Endothelial cell of umbilical vein (primary cell): ENCODE measurements at regions not wholly inside any gene's neighbourhood (a gene's known extent, or its start where the extent isn't known, plus 50 kb on each side); places are given as distances from the start of the nearest gene placed in this dataset.

Experiments used
- BruUV-seq: library from RNA; stranded (reverse); fragments of 400-500 nt; replicated peaks from 2 replicates; lab custom pipeline; 2021; lab: Mats Ljungman, UMichigan
- CTCF ChIA-PET: fragments of 300-600, 350-600 bp; sonication (Branson Sonifier 250); formaldehyde crosslinking; loops from one replicate; lab custom pipeline; 2021; ENCODE audit warnings: antibody characterized with exemption, inconsistent platforms; lab: Charles Lee
- POLR2A ChIA-PET: fragments of 300-600, 350-600 bp; sonication (Branson Sonifier 250); formaldehyde crosslinking; loops from one replicate; lab custom pipeline; 2021; ENCODE audit warnings: antibody characterized with exemption, inconsistent platforms; lab: Charles Lee
- DNase-seq: peaks from one replicate; pipeline ENCODE4 v3.0.0-alpha.2; 2011; ENCODE audit warnings: low read depth, low spot score
- FAIRE-seq: peaks from 2 replicates; lab custom pipeline; 2011; peaks lifted over from hg19 to GRCh38; lab: Jason Lieb, UNC
- H2AFZ ChIP-seq: 2 replicates; pipeline ENCODE4 v1.6.0; 2012; ENCODE audit warnings: low read depth, low read length, control low read depth, inconsistent platforms
- H3K27ac ChIP-seq: 2 replicates; pipeline ENCODE4 v1.5.1; 2011; ENCODE audit warnings: low read depth, mild to moderate bottlenecking, control low read depth, low read length, moderate library complexity; ENCODE audit not compliant: insufficient read depth
- H3K27me3 ChIP-seq, 2 experiments: 2 replicates each; pipeline versions ENCODE4 v1.6.0 to v1.6.1; 2011; ENCODE audit warnings: low read length in 2 of 2, mixed read lengths in 1 of 2; ENCODE audit not compliant: control insufficient read depth in 2 of 2, insufficient read depth in 2 of 2
- H3K36me3 ChIP-seq, 2 experiments: 2 replicates in 1 of 2; 3 replicates in 1 of 2; pipeline ENCODE4 v1.5.1; 2011; ENCODE audit warnings: low read length in 2 of 2, mild to moderate bottlenecking in 1 of 2, moderate library complexity in 1 of 2; ENCODE audit not compliant: control insufficient read depth in 2 of 2, insufficient read depth in 2 of 2; ENCODE audit errors: extremely low read depth in 1 of 2
- H3K4me1 ChIP-seq: 3 replicates; pipeline ENCODE4 v1.5.1; 2011; ENCODE audit warnings: mild to moderate bottlenecking, low read length; ENCODE audit not compliant: control insufficient read depth, insufficient read depth; ENCODE audit errors: extremely low read depth
- H3K4me2 ChIP-seq: 2 replicates; pipeline ENCODE4 v1.6.1; 2011; ENCODE audit warnings: low read length, control low read depth, mixed read lengths; ENCODE audit not compliant: insufficient read depth
- H3K4me3 ChIP-seq, 3 experiments: fragments of 200-600 bp in 1 of 3; sonication (generic), shearing (Covaris generic) in 1 of 3; replicated peaks in 1 of 3; 2 replicates each; pipeline ENCODE4 v1.5.1; 2011 to 2016; ENCODE audit warnings: control low read depth in 3 of 3, low read length in 3 of 3, mild to moderate bottlenecking in 2 of 3, inconsistent platforms in 1 of 3, low read depth in 1 of 3, moderate library complexity in 1 of 3; ENCODE audit not compliant: insufficient read depth in 1 of 3
- H3K79me2 ChIP-seq: 2 replicates; pipeline ENCODE4 v1.6.0; 2012; ENCODE audit warnings: low read length, inconsistent platforms; ENCODE audit not compliant: control insufficient read depth, insufficient read depth
- H3K9ac ChIP-seq: replicated peaks from 2 replicates; pipeline ENCODE3; 2011; ENCODE audit warnings: low read length, control low read depth; ENCODE audit not compliant: insufficient read depth; ENCODE audit errors: extremely low read depth
- H3K9me1 ChIP-seq: replicated peaks from 3 replicates; pipeline ENCODE4 v1.6.0; 2011; ENCODE audit warnings: mild to moderate bottlenecking, low read length; ENCODE audit not compliant: control insufficient read depth, insufficient read depth; ENCODE audit errors: extremely low read depth
- H3K9me3 ChIP-seq: replicated peaks from 2 replicates; pipeline ENCODE4 v1.5.1; 2012; ENCODE audit warnings: low read length, inconsistent platforms; ENCODE audit not compliant: control insufficient read depth, insufficient read depth
- H4K20me1 ChIP-seq: replicated peaks from 2 replicates; pipeline ENCODE3; 2011; ENCODE audit warnings: mild to moderate bottlenecking, low read length; ENCODE audit not compliant: control insufficient read depth, insufficient read depth; ENCODE audit errors: extremely low read depth
- CTCF ChIP-seq, 2 donors: IDR thresholded peaks; 1 replicate in 1 of 2; 2 replicates in 1 of 2; pipeline ENCODE4 v1.5.1; 2011; ENCODE audit warnings: low read length in 2 of 2, mild to moderate bottlenecking in 2 of 2, moderate library complexity in 2 of 2, control low read depth in 1 of 2, inconsistent platforms in 1 of 2, low read depth in 1 of 2; ENCODE audit not compliant: insufficient read depth in 1 of 2; ENCODE audit errors: extremely low read depth in 1 of 2
- EZH2 ChIP-seq: IDR thresholded peaks from 2 replicates; pipeline ENCODE4 v1.6.1; 2012; ENCODE audit warnings: borderline replicate concordance, low read depth, mild to moderate bottlenecking, moderate library complexity, low read length, inconsistent platforms; ENCODE audit not compliant: severe bottlenecking
- FOS ChIP-seq: IDR thresholded peaks from 2 replicates; pipeline ENCODE4 v1.6.1; 2011; ENCODE audit warnings: mild to moderate bottlenecking, low read length, moderate library complexity, borderline replicate concordance; ENCODE audit not compliant: insufficient read depth
- GATA2 ChIP-seq: IDR thresholded peaks from 2 replicates; pipeline ENCODE4 v1.7.0; 2011; ENCODE audit warnings: low read depth, mild to moderate bottlenecking, moderate library complexity, mixed read lengths, low read length; ENCODE audit not compliant: insufficient read length, insufficient read depth
- JUN ChIP-seq: IDR thresholded peaks from 2 replicates; pipeline ENCODE4 v1.6.1; 2011; ENCODE audit warnings: borderline replicate concordance, low read depth; ENCODE audit not compliant: insufficient read length, insufficient read depth
- MYC ChIP-seq: IDR thresholded peaks from one replicate; pipeline ENCODE4 v1.6.1; 2011; ENCODE audit warnings: mild to moderate bottlenecking, low read depth, low read length
- POLR2A ChIP-seq: IDR thresholded peaks from 2 replicates; pipeline ENCODE4 v1.6.1; 2012; ENCODE audit warnings: low read depth, mild to moderate bottlenecking, control low read depth, low read length
- POLR2AphosphoS5 ChIP-seq: IDR thresholded peaks from 2 replicates; pipeline ENCODE4 v1.6.1; 2012; ENCODE audit warnings: low read depth, mild to moderate bottlenecking, control low read depth, low read length, moderate library complexity; ENCODE audit not compliant: insufficient read depth
- dilution Hi-C: fragments of 300-500 bp; cut with MboI; formaldehyde crosslinking; loops from one replicate; pipeline ENCODE4 v1.15.0; 2019; ENCODE audit warnings: low sequenced_read_pairs; ENCODE audit not compliant: extremely low pct_ligation_motif_present
- intact Hi-C: fragments of 100-400 bp; cut with micrococcal nuclease; formaldehyde crosslinking; loops from one replicate; pipeline ENCODE4 v1.10.0; 2022
- TF ChIP-seq, protein P1 (sequence below): IDR thresholded peaks from 2 replicates; pipeline ENCODE4 v1.6.1; 2011; ENCODE audit not compliant: insufficient read depth, insufficient read length

DNA sequence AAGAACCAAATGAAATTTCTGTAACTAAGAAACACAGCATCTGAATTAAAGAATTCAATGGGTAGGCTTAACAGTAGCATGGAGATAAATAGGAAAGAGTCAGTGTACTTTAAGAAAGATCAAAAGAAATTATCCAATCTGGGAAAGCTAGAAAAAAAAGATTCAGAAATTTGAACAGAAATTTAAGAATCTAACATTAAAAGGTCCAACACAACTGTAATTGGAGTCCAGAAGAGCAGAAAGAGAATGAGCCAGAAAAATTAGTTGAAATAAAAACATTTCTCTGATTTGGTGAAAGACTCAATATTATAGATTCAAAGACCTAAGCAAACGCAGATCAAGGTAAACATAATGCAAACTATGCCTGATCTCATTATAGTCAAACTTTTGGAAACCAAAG lies 187.1 kb downstream of the C3orf38 start:
- Histone ChIP-seq H4K20me1 (no peaks in the 10 kb centered on the region), H3K4me2 (no peak overlapping the region), H3K9me3 (no peaks in the 10 kb centered on the region), H3K27me3 (no peaks in the 10 kb centered on the region), H3K4me3 (no peak overlapping the region), H3K4me1 (no peaks in the 10 kb centered on the region), H2AFZ (no peak overlapping the region), H3K9ac (no peak overlapping the region), H3K9me1 (no peaks in the 10 kb centered on the region), H3K79me2 (no peaks in the 10 kb centered on the region), H3K27ac (no peak overlapping the region), H3K36me3 (no peaks in the 10 kb centered on the region)
- CTCF ChIA-PET = no interaction called here
- DNase-seq = no peak
- dilution Hi-C loops = no loop called here
- TF ChIP-seq POLR2A (no peak), GATA2 (no peak), CTCF (IDR thresholded peaks at IDR 0.05; ENCODE audit: extremely low read depth in 1 of 2, insufficient read depth in 1 of 2, low read depth in 1 of 2, low read length in 2 of 2) (no peak), POLR2AphosphoS5 (no peak), MYC (no peak), EZH2 (no peak), JUN (no peak), FOS (no peak)
- TF ChIP-seq, protein P1, sequence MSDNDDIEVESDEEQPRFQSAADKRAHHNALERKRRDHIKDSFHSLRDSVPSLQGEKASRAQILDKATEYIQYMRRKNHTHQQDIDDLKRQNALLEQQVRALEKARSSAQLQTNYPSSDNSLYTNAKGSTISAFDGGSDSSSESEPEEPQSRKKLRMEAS = no peak
- intact Hi-C loops = no loop called here
- no TSS peak for BruUV-seq
- POLR2A ChIA-PET = no interaction called here
- FAIRE-seq = no peak
